Adipocyte (in vitro differentiated cells): ENCODE measurements at regions not wholly inside any gene's neighbourhood (a gene's known extent, or its start where the extent isn't known, plus 50 kb on each side); places are given as distances from the start of the nearest gene placed in this dataset.

Experiments
- DNase-seq: peaks from one replicate; pipeline ENCODE4 v3.0.0-alpha.2; 2015; ENCODE audit warnings: low read depth
- H3K27me3 ChIP-seq: replicated peaks from 2 replicates; pipeline ENCODE4 v1.7.0; 2013; ENCODE audit warnings: mild to moderate bottlenecking, low read length, moderate library complexity; ENCODE audit not compliant: control insufficient read depth, insufficient read depth
- H3K36me3 ChIP-seq: 2 replicates; pipeline ENCODE4 v1.7.0; 2013; ENCODE audit warnings: low read length, mild to moderate bottlenecking, moderate library complexity; ENCODE audit not compliant: control insufficient read depth, insufficient read depth, severe bottlenecking
- H3K4me1 ChIP-seq: 2 replicates; pipeline ENCODE4 v1.7.0; 2013; ENCODE audit warnings: mild to moderate bottlenecking, low read length, moderate library complexity; ENCODE audit not compliant: control insufficient read depth, insufficient read depth
- H3K4me3 ChIP-seq: 2 replicates; pipeline ENCODE4 v1.7.0; 2013; ENCODE audit warnings: mild to moderate bottlenecking, low read length, moderate library complexity
- H3K9ac ChIP-seq: 2 replicates; pipeline ENCODE4 v1.7.0; 2013; ENCODE audit warnings: mild to moderate bottlenecking, low read length, moderate library complexity
- H3K9me3 ChIP-seq: 2 replicates; pipeline ENCODE4 v1.7.0; 2013; ENCODE audit warnings: mild to moderate bottlenecking, low read length, moderate library complexity; ENCODE audit not compliant: control insufficient read depth

GRCh38 chr22:27571463-27572277 lies 229.9 kb downstream of the MN1 start:
- H3K27me3 ChIP-seq, result peaks cover 62% of the 10 kb centered on the region
- H3K9ac ChIP-seq, result no peak overlapping the region
- DNase-seq, result no peak
- H3K36me3 ChIP-seq, result no peaks in the 10 kb centered on the region
- peaks cover 15% of the 10 kb centered on the region for H3K9me3 ChIP-seq
- no peak overlapping the region for H3K4me3 ChIP-seq
- peaks cover 4% of the 10 kb centered on the region for H3K4me1 ChIP-seq

GRCh38 chr22:27572278-27572666 lies 229.3 kb downstream of the MN1 start:
- Histone ChIP-seq H3K9ac (no peak overlapping the region), H3K9me3 (peaks cover 15% of the 10 kb centered on the region), H3K4me1 (peaks cover 4% of the 10 kb centered on the region), H3K36me3 (no peaks in the 10 kb centered on the region), H3K4me3 (no peak overlapping the region), H3K27me3 (peaks cover 62% of the 10 kb centered on the region)
- no peak for DNase-seq

DNA sequence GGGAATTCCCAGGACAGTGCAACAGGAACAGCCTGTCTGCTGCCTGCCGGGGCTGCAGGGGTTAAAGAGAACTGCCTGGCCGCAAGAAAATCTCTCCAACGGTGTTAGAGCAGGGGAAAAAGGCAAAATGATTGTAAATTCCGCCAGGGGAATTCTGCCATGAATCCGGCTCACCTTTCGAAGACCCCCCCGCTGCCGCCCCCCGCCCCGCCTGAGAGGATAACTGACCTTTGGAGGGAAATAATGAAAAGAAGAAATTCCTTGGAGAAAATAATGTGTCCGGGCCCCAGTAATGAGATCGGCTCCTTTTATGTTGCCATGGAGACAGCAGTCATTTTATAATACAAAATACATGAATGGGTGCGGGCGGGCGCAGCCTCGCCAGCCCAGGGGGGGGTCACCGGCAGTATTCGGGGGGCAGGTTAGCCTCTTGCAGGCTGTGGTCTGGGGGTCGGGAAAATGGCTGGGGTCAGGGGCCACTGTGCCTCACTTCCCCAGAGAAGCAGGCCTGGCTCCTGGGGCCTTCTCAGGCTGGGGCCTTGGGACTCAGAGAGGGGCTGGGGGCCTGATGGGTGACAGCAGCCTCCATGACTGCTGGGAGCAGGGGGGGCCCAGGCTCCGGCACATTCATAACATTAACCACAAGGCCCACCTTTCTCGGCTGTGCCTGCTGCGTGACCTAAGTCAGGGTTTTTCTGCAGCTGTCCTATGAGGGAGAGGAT lies 228.1 kb downstream of the MN1 start:
- Histone ChIP-seq H3K4me1 (peaks cover 4% of the 10 kb centered on the region), H3K27me3 (peaks cover 55% of the 10 kb centered on the region), H3K36me3 (no peaks in the 10 kb centered on the region), H3K4me3 (no peak overlapping the region), H3K9me3 (peaks cover 15% of the 10 kb centered on the region), H3K9ac (no peak overlapping the region)
- DNase-seq, result no peak

- peaks cover 4% of the 10 kb centered on the region for H3K4me1 ChIP-seq
- no peak overlapping the region for H3K9ac ChIP-seq
- no peaks in the 10 kb centered on the region for H3K36me3 ChIP-seq
- H3K27me3 ChIP-seq, result peaks cover 50% of the 10 kb centered on the region
- peak; percentile 44 for DNase-seq
- H3K9me3 ChIP-seq, result peaks cover 15% of the 10 kb centered on the region
- H3K4me3 ChIP-seq, result no peak overlapping the region
Measured at GRCh38 chr22:27574002-27574366, 227.6 kb downstream of the MN1 start.

- Histone ChIP-seq H3K9ac (no peak overlapping the region), H3K27me3 (peaks cover 49% of the 10 kb centered on the region), H3K9me3 (peaks cover 15% of the 10 kb centered on the region), H3K36me3 (no peaks in the 10 kb centered on the region), H3K4me3 (no peak overlapping the region), H3K4me1 (peaks cover 4% of the 10 kb centered on the region)
- DNase-seq, result no peak
Measured at GRCh38 chr22:27574651-27575050, 226.9 kb downstream of the MN1 start.

DNA sequence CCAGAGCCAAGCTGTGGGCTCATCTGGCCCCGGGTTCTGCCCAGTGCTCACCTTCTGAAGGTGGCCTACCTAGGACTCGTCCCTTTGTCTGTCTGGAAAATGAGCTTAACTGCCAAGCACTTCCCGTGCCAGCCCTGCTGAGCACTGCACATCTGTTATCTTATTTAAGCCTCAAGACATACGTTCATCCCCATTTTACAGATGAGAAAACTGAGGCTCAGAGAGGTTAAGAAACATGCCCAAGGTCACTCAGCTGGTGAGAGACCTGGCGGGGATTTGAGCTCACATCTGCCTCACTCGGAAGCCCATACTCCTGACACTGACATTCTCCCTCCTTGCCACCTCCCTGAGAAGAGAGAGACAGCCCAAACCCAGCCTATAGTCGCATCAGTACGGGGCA lies 226.2 kb downstream of the MN1 start:
- Histone ChIP-seq H3K4me1 (peaks cover 4% of the 10 kb centered on the region), H3K36me3 (no peaks in the 10 kb centered on the region), H3K27me3 (peaks cover 48% of the 10 kb centered on the region), H3K9ac (no peak overlapping the region), H3K4me3 (no peak overlapping the region), H3K9me3 (peaks cover 15% of the 10 kb centered on the region)
- DNase-seq, result no peak

DNA sequence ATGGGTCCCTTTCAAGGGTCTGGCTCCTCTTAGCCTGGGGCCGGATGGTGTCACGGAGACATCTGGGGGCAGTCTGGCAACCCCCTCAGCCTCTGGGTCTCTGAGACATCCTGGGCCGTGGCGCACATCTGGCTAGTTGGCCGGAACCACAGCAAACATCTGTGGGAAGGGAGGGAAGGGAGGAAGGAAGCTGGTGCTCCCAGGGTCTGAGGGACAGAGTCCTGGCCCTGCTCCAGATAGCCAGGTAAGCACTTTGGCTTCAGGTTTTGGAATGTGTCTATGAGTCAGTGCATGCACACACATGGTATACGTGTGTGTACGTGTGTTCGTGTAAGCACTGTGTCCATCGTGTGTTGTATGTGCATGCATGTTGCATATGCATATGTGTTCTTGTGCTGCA lies 225.1 kb downstream of the MN1 start:
- Histone ChIP-seq H3K27me3 (peaks cover 38% of the 10 kb centered on the region), H3K36me3 (no peaks in the 10 kb centered on the region), H3K9me3 (peaks cover 12% of the 10 kb centered on the region), H3K4me3 (no peak overlapping the region), H3K9ac (no peak overlapping the region), H3K4me1 (peaks cover 1% of the 10 kb centered on the region)
- no peak for DNase-seq

DNA sequence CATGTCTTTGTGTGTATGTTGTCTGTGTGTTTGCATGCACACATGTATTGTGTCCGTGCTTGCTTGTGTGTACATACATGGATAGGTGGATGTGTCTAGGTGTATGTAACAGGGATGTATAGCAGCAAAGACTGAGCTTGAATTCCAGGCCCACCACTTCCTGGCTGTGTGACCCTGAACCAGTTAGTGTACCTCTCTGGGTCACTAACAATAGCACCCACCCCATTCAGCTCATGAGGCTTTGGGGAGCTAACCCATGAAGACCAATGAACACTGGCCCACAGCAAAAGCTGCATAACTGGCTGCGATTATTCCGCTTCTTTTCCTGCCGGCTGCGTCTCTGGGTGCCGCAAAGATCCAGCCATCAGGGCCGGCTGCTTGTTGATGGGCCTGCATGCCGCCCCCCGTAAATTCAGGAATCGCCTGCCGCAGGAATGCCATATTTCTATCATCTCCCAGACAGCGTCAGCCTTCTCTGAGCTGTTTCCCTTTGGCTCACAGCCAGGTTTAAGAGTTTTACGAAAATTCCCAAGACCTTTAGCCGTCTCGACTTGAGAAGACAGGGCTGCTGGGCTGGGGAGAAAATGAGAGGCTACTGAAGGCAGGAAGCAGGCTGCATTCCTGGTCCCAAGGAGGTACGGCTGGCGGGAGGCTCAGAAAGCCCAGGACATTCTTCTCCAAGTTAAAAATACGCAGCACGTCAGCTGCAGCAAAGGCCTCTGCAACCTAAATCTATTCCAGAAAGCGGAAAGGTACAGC lies 224.6 kb downstream of the MN1 start:
- no peaks in the 10 kb centered on the region for H3K36me3 ChIP-seq
- H3K4me1 ChIP-seq, result peaks cover 7% of the 10 kb centered on the region
- H3K9ac ChIP-seq, result no peak overlapping the region
- H3K9me3 ChIP-seq, result peaks cover 9% of the 10 kb centered on the region
- H3K27me3 ChIP-seq, result peaks cover 33% of the 10 kb centered on the region
- H3K4me3 ChIP-seq, result no peak overlapping the region
- peak; percentile 21 for DNase-seq

DNA sequence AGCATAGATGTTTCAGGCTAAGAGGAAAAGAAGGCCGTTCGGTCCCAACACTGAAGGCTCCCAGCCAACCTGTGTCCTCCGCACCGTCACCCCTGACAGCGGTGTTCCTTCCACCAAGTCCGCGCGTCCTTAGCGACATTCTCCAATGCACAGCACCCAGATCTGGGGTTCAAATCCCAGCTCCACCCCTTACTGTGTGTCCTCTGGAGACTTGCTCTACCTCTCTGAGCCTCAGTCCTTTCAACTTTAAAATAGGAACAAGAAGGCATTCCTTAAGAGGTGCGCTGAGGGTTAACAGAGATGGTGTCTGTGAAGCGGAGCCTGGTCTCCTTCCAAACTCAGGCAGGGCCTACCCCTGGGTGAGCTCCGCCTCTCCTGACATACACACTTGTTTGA lies 224.0 kb downstream of the MN1 start:
- Histone ChIP-seq H3K27me3 (peaks cover 27% of the 10 kb centered on the region), H3K9me3 (peaks cover 3% of the 10 kb centered on the region), H3K36me3 (no peaks in the 10 kb centered on the region), H3K9ac (no peak overlapping the region), H3K4me3 (no peak overlapping the region), H3K4me1 (peaks cover 10% of the 10 kb centered on the region)
- DNase-seq, result no peak

DNA sequence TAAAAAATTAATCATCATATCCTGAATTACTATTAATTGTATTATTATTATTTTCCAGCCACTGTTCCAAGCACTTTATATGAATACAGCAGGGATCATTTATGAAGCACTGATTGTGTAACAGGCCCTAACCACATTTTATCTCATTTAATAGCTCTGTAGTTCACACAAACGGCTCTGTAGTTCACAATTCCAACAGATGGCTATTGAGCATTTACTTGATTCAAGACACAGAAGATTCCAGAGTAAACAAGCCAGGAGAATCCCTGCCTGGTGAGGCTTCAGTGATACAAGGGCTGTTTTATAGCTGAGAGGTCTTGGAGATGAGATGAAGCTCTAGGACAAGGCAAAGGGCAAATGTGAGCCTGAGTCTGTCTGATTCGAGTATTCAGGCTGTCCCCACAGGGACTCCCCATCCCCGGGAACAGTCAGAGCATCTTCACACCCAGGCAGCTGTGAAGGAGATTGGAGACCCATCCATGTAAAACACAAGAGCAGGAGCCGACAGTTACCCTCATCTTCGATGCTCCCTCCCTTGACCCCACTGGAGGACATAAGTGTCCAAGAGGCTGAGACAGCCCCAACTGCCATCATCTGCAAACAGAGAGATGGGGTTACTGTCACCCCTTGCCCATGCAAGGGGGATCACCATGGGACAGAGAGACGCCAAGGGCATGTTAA lies 222.5 kb downstream of the MN1 start:
- Histone ChIP-seq H3K9ac (no peak overlapping the region), H3K27me3 (peaks cover 20% of the 10 kb centered on the region), H3K36me3 (no peaks in the 10 kb centered on the region), H3K4me3 (no peak overlapping the region), H3K4me1 (peaks cover 10% of the 10 kb centered on the region), H3K9me3 (no peaks in the 10 kb centered on the region)
- DNase-seq, result no peak
